HG02885 (cell line): ENCODE measurements at regions not wholly inside any gene's neighbourhood (a gene's known extent, or its start where the extent isn't known, plus 50 kb on each side); places are given as distances from the start of the nearest gene placed in this dataset.
A peak's percentile ranks its signal among the peaks of the same experiment; 100 is the strongest.

ENCODE experiments used
- ATAC-seq: cut with Tn5 transposase; IDR thresholded peaks from one replicate; pipeline ENCODE4 v1.9.1; 2021; ENCODE audit warnings: mild to moderate bottlenecking; ENCODE audit not compliant: unreplicated experiment, poor library complexity

GRCh38 chr13:106186366-106187030 is 349.0 kb downstream of the EFNB2 start:
- ATAC-seq, result no peak

GRCh38 chr13:106184790-106185189 is 350.7 kb downstream of the EFNB2 start:
- ATAC-seq, result peak; percentile 66

GRCh38 chr13:106183410-106184065 is 351.9 kb downstream of the EFNB2 start:
- no peak for ATAC-seq

GRCh38 chr13:106182404-106182803 is 353.1 kb downstream of the EFNB2 start:
- ATAC-seq, result no peak

GRCh38 chr13:106178816-106179215 is 356.6 kb downstream of the EFNB2 start:
- no peak for ATAC-seq

GRCh38 chr13:106177146-106177545 is 358.3 kb downstream of the EFNB2 start:
- ATAC-seq, result no peak

- ATAC-seq, result no peak
Observed at GRCh38 chr13:106176117-106176516, 359.3 kb downstream of the EFNB2 start.

- ATAC-seq, result no peak
Observed at GRCh38 chr13:106173891-106174610, 361.4 kb downstream of the EFNB2 start.

GRCh38 chr13:106173346-106173745 is 362.1 kb downstream of the EFNB2 start:
- ATAC-seq, result no peak

- ATAC-seq, result no peak
Observed at GRCh38 chr13:106172176-106172905, 363.1 kb downstream of the EFNB2 start.

GRCh38 chr13:106163426-106163825 is 372.0 kb downstream of the EFNB2 start:
- ATAC-seq, result no peak

- ATAC-seq, result no peak
Observed at GRCh38 chr13:106161146-106161545, 374.3 kb downstream of the EFNB2 start.

- ATAC-seq, result no peak
Observed at GRCh38 chr13:106159295-106160195, 375.9 kb downstream of the EFNB2 start.

GRCh38 chr13:106156468-106156867 is 379.0 kb downstream of the EFNB2 start:
- ATAC-seq, result no peak

- ATAC-seq, result no peak
Observed at GRCh38 chr13:106155411-106155810, 380.1 kb downstream of the EFNB2 start.

- no peak for ATAC-seq
Observed at GRCh38 chr13:106153876-106154275, 381.6 kb downstream of the EFNB2 start.

GRCh38 chr13:106153041-106153440 is 382.4 kb downstream of the EFNB2 start:
- no peak for ATAC-seq

GRCh38 chr13:106152047-106152446 is 383.4 kb downstream of the EFNB2 start:
- no peak for ATAC-seq

GRCh38 chr13:106151056-106151699 is 384.3 kb downstream of the EFNB2 start:
- ATAC-seq, result no peak
